CD4-positive, alpha-beta T cell treated with Interleukin-15 for 4 hours (primary cell): ENCODE measurements at regions not wholly inside any gene's neighbourhood (a gene's known extent, or its start where the extent isn't known, plus 50 kb on each side); places are given as distances from the start of the nearest gene placed in this dataset.
"Not testable (repeated sequence)": the region's sequence is repeated elsewhere in the genome, so short reads cannot be mapped to it uniquely, and the experiment has no call there.

Experiments
- DNase-seq: peaks from one replicate; pipeline ENCODE4 v3.0.0-alpha.2; 2020; ENCODE audit warnings: low spot score

GRCh38 chr5:108587821-108588220, 159.9 kb upstream of the FER start:
- DNase-seq, result no peak

DNA sequence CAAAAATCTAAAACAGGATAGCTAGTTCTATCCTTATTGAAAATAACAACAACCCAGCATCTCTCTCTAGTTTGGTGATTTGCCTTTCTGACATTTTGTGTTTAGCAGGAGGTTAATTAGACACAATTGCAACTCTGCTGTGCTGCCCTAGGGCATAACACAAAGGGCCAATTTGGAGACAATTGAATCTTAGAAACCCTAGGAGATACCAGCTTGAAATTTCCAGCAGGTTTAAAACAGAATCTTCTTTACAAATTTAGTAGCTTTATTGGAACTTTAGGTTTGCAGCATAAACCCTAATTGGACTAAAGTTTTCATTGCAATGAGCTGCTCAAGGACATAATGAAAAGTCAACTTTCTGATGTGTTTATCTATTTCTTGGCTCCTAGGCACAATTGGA, 166.7 kb upstream of the FER start:
- no peak for DNase-seq

DNA sequence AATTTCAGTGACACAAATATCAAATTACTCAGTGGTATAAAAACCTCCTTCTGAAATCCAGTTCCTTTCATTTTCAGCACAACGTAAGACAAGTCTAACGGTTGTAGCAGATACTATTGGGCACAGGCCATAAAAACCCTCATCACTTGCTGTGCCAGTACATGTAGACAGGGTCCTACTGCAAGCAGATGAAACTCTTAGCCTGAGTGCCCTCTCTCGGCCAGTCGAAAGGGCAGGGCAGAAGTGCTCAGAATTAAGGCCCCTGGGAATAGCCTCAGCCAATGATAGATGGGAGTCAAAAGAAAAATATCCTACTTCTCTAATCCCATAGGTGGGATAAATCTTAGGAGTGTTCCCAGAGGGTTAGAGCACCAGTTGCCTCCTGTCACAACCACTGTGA, 168.5 kb upstream of the FER start:
- DNase-seq, result no peak

DNA sequence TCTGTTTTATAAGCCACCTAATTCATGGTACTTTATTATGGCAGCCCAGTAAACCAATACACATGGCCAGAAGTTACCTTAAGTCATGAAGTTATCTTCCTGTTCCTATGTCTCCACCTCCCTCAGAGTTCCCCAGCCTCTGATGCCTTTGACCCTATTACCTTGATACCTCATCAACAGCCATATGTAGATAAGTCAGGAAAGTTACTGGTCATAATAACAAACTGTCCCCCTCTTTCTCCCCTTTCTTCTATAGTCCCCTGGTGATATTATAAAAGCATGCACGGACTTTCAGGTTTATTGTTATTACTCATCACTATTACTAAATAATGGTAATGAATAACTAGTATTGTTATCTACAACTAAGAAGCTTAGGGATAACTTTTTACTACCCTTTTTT, 168.9 kb upstream of the FER start:
- DNase-seq, result no peak

DNA sequence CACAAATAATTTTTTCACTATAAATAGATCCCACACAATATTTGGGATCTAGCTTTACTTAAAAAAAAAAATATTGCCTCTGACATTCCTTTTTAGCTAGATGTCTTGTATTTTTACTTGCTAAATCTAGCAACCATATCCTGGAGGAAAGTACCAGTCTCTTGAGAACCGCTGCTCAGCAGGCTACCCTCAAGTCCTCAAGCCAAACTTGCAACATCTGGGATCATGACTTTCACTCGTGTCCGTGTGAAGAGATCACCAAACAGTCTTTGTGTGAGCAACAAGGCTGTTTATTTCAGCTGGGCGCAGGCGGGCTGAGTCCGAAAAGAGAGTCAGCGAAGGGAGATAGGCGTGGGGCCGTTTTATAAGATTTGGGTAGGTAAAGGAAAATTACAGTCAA, 180.3 kb upstream of the FER start:
- no peak for DNase-seq

GRCh38 chr5:108564441-108564840, 182.5 kb upstream of the FBXL17 start:
- DNase-seq, result no peak

DNA sequence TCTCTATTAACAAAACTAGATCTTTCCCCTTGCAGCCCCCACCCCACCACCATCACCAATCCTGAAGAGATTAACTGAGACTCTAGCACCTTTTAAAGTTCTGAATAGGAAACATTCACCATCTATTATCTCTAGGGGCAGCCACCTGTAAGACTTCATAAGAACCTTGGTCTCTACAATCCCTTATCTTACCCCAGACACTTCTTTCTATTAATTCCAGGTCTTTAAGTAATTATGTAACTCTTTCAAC, 180.2 kb upstream of the FBXL17 start:
- DNase-seq, result no peak

- DNase-seq, result no peak
These were observed 179.7 kb upstream of the FBXL17 start for GRCh38 chr5:108561416-108562204.

GRCh38 chr5:108560581-108560980, 178.7 kb upstream of the FBXL17 start:
- DNase-seq, result no peak

- DNase-seq, result no peak
These were observed 178.3 kb upstream of the FBXL17 start for GRCh38 chr5:108560166-108560565.

DNA sequence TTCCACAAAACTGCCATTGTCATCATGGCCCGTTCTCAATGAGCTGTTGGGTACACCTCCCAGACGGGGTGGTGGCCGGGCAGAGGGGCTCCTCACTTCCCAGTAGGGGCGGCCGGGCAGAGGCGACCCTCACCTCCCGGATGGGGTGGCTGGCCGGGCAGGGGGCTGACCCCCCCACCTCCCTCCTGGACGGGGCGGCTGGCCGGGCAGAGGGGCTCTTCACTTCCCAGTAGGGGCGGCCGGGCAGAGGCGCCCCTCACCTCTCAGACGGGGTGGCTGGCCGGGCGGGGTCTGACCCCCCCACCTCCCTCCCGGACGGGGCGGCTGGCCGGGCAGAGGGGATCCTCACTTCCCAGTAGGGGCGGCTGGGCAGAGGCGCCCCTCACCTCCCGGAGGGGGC, 176.9 kb upstream of the FBXL17 start:
- not testable (repeated sequence) for DNase-seq

DNA sequence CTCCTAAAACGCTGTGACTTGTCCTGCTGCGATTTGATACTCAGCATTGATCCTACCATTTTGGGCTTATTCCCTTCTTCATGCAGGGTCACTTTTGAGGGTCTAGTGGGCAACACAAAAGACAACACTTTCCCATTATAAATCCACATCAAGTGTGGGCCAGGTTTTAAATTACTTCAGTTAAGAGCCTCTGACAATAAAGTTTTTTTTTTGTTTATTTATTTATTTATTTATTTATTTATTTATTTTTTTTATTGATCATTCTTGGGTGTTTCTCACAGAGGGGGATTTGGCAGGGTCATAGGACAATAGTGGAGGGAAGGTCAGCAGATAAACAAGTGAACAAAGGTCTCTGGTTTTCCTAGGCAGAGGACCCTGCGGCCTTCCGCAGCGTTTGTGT, 176.2 kb upstream of the FBXL17 start:
- DNase-seq, result not testable (repeated sequence)

- no peak for DNase-seq
These were observed 175.8 kb upstream of the FBXL17 start for GRCh38 chr5:108557686-108558085.

DNA sequence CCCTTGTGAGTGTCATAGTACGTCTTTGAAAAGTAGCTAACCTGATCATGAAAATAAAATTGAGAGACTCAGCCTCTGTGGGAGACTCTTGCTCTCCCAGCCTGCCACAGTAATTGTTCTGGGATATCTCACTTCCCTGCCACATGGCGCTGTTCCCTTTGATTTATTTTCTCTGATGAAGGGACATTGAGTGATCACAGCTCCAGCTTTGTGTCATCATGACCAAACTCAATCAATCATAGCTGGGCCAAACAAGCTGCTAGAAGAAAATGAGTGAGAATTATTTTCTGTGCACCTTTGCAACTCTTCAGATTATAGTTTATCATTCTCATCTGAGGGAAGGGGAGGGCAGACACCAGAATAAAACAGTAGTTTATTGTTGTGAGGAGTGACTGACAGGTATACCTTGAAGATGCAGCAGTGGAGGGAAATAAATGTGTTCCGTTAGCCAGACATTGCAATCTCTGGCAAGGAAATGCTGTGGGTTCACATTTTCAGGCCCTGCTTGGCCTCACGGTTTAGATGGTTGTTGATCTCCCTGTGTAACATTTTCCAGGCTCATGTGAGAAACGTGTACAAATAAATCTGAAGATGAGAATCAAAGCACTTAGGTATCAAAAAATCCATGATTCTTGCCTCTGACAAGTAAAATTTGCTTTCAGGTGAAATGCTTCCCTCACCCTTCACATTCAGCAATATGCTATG, 174.7 kb upstream of the FBXL17 start:
- no peak for DNase-seq

DNA sequence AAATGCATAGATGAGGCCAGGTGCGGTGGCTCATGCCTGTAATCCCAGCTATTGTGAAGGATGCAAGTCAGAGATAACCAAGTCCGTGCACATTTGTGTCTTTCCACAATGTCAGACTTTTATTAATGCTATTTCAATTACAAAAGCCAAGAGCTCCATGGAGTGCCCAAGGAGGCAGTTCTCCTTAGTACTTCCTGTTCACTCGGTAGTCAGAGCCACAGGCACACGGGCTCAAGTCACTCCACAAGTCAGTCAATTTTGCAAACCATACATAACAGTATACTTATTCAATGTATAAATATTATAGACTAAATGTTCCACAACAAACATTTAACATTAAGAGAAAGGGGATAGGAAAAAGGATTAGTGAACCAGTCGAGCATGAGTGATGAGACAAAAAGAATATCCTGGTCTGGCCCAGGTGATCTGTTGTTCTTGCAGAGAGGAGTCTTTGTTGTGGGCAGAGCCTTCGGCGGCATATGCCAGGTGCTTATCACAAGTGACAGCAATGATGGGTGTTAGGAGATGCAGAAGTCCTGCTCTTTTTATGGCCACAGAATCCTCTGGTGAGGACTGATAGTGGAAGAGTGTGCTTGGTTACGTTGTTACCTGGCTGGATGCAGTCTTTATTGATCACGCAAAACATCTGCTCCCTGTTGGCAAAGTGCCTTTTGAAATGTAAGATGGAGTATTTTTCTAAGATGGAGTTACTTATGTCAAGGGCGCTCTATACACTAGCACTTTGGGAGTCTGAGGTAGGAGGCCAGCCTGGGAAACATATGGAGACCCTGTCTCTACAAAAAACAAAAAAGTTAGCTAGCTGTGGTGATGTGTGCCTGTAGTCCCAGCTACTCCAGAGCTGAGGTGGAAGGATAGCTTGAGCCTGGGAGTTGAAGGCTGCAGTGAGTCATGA, 167.0 kb upstream of the FBXL17 start:
- DNase-seq, result no peak

GRCh38 chr5:108546939-108547338, 165.0 kb upstream of the FBXL17 start:
- DNase-seq, result no peak

DNA sequence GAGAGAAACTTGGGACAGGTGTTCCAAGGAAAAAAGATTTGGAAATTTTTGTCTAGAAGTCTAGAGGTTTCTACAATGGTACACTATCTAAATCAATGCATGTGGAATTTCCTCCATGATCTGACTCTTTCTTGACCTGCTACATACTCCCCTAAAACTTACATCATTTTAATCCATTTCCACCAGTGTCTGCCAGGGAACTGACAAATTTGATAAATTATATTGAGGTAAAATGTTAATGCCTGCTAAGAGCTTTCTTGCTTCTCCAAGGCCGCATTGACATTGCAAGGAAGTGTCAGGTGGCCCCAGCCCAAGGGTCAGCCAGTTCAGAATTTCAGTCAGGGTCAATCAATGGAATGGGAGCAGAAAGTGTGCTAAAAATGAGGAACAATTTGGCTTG, 163.4 kb upstream of the FBXL17 start:
- DNase-seq, result no peak

DNA sequence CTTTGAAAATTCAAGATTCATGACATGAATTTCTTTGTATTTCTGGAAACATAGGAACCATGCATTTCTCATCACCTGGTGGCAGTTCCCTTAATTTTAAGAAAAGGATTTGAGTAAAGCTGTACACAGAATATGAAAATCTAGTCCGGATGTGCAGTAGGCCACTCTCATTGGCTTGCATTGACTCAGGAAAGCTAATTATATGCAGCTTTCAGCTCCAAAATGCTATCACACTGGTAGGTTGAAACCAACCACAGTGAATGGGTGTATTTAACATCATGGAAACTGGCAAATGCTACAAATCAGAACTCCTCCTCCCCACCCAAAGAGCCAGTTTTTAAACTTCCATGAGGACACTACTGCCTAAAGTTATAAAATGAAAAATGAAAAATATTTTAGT, 161.6 kb upstream of the FBXL17 start:
- no peak for DNase-seq

DNA sequence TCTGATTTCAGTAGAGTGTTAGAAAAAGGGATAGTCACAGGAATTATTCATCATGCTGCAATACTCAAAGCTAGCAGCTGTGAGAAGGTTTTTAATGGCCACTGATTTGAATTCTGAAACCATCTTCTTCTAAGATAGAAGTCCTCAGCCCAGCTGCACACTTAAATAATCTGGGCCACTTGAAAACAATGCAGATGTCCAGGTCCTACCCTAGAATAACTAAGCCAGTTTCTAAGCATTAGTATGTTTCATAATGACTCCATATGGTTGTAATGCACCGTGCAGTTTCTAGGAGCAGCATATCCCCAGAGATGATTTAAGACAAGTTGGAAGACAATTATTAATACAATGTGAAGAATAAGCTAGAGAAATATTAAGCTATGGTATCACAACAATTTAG, 159.9 kb upstream of the FBXL17 start:
- DNase-seq, result no peak

DNA sequence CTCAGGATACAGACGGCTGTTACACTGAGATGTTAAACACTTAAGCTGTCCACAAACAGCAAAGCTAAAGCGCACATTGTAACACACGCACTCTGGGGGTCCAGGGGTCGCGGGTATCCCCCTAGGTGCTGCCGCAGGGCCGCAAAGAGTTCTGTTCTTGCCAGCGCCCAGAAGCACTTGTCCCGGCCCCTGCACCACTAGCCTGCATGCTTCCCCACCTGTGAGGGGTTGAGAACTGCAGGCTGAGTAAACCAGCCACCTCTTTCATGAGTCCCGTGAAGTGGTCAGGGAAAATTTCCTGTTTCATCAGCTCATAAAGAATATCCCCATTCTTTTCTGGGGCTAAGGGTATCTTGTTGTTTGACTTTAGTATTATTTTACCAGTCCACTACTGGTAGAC, 154.4 kb upstream of the FBXL17 start:
- no peak for DNase-seq

- DNase-seq, result not testable (repeated sequence)
These were observed 150.2 kb upstream of the FBXL17 start for GRCh38 chr5:108532129-108532445.

GRCh38 chr5:108531367-108532128, 149.7 kb upstream of the FBXL17 start:
- DNase-seq, result no peak
